HG02938 (cell line): ENCODE measurements at regions not wholly inside any gene's neighbourhood (a gene's known extent, or its start where the extent isn't known, plus 50 kb on each side); places are given as distances from the start of the nearest gene placed in this dataset.

Experiments used
- ATAC-seq: cut with Tn5 transposase; IDR thresholded peaks from one replicate; pipeline ENCODE4 v1.9.1; 2021; ENCODE audit warnings: mild to moderate bottlenecking, moderate library complexity; ENCODE audit not compliant: unreplicated experiment

GRCh38 chr3:152095472-152095871 lies 173.3 kb upstream of the MBNL1 start:
- ATAC-seq, result no peak

GRCh38 chr3:152096280-152096906 lies 172.3 kb upstream of the MBNL1 start:
- ATAC-seq, result no peak

- ATAC-seq, result no peak
Observed at GRCh38 chr3:152097120-152097519, 171.6 kb upstream of the MBNL1 start.

GRCh38 chr3:152097770-152098169 lies 171.0 kb upstream of the MBNL1 start:
- ATAC-seq, result no peak

- ATAC-seq, result peak; percentile 100
Observed at GRCh38 chr3:152100491-152101132, 168.1 kb upstream of the MBNL1 start.

GRCh38 chr3:152102410-152102809 lies 166.3 kb upstream of the MBNL1 start:
- ATAC-seq, result no peak

- ATAC-seq, result no peak
Observed at GRCh38 chr3:152103257-152103656, 165.5 kb upstream of the MBNL1 start.

GRCh38 chr3:152104847-152105415 lies 163.8 kb upstream of the MBNL1 start:
- ATAC-seq, result no peak

- no peak for ATAC-seq
Observed at GRCh38 chr3:152105446-152105845, 163.3 kb upstream of the MBNL1 start.

- ATAC-seq, result no peak
Observed at GRCh38 chr3:152109038-152109437, 159.7 kb upstream of the MBNL1 start.

GRCh38 chr3:152113413-152113812 lies 155.3 kb upstream of the MBNL1 start:
- ATAC-seq, result no peak

GRCh38 chr3:152113992-152114651 lies 154.6 kb upstream of the MBNL1 start:
- ATAC-seq, result no peak

GRCh38 chr3:152120601-152121269 lies 148.0 kb upstream of the MBNL1 start:
- no peak for ATAC-seq

- no peak for ATAC-seq
Observed at GRCh38 chr3:152121270-152121636, 147.5 kb upstream of the MBNL1 start.

GRCh38 chr3:152122851-152123250 lies 145.9 kb upstream of the MBNL1 start:
- no peak for ATAC-seq

GRCh38 chr3:152123457-152123856 lies 145.3 kb upstream of the MBNL1 start:
- ATAC-seq, result no peak

- ATAC-seq, result no peak
Observed at GRCh38 chr3:152126260-152126659, 142.5 kb upstream of the MBNL1 start.

- ATAC-seq, result peak; percentile 100
Observed at GRCh38 chr3:152127058-152127457, 141.7 kb upstream of the MBNL1 start.

GRCh38 chr3:152128356-152128755 lies 140.4 kb upstream of the MBNL1 start:
- ATAC-seq, result no peak

GRCh38 chr3:152139651-152140050 lies 129.1 kb upstream of the MBNL1 start:
- no peak for ATAC-seq

GRCh38 chr3:152146461-152146860 lies 122.3 kb upstream of the MBNL1 start:
- no peak for ATAC-seq
